Fibroblast of the conjunctiva (primary cell): ENCODE measurements at regions not wholly inside any gene's neighbourhood (a gene's known extent, or its start where the extent isn't known, plus 50 kb on each side); places are given as distances from the start of the nearest gene placed in this dataset.

ENCODE experiments used
- DNase-seq: peaks from one replicate; pipeline ENCODE4 v3.0.0-alpha.2; 2010; ENCODE audit warnings: low read depth

DNA sequence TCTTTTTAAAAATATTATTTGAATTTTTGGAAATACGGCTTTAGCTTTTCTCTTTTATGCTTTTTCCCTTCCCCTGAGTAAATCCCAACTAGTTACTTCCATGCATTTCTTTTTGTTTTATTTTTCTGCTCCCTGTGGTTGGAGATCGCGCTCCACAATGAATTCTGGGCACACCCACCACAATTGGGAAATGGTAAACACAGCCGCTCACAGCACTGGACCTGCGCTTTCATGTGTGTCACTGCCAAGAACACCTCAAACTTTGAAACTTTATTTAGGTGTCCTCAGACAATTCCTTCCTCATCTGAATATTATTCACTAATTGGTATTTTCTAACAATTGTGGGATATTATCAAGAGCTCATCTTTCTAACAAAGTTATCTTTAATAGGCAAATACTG, 82.8 kb upstream of the TMEM18 start:
- no peak for DNase-seq

GRCh38 chr2:758073-758820, 81.0 kb upstream of the TMEM18 start:
- DNase-seq = no peak

GRCh38 chr2:753123-753522, 75.9 kb upstream of the TMEM18 start:
- no peak for DNase-seq

DNA sequence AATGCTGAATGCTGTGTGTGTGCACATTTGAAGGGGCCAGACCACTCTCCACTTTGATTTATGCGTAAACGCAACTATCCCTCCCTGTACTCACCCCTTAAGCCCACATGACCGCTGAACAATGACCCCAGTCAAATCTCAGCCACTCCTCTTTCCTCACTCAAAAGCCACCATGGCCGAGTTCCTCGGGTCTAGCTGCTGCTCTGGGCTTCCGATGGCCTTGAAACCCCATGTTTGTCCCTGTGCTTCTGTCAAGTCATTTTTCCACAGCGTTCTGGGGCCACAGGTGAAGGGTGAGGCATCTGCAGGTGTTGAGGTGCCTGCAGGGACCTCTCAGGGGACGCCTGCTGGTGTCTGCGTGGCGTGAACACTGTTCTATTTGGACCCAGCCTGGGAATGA, 74.3 kb upstream of the TMEM18 start:
- no peak for DNase-seq

- no peak for DNase-seq
Observed at GRCh38 chr2:750628-751027, 73.4 kb upstream of the TMEM18 start.

DNA sequence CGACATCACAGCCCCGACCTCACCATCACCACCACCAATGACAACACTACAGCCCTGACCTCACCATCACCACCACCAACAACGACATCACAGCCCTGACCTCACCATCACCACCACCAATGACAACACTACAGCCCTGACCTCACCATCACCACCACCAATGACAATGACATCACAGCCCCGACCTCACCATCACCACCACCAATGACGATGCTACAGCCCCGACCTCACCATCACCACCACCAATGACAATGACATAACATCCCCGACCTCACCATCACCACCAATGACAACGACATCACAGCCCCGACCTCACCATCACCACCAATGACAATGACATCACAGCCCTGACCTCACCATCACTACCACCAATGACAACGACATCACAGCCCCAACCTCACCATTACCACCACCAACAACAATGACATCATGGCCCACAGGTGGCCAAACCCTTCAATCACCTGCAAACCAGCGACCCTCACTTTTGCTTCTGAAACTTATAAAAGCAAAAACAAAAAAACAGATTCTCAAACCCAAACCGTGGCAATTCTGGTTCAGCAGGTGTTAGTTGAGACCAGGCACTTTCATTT, 70.7 kb upstream of the TMEM18 start:
- no peak for DNase-seq

DNA sequence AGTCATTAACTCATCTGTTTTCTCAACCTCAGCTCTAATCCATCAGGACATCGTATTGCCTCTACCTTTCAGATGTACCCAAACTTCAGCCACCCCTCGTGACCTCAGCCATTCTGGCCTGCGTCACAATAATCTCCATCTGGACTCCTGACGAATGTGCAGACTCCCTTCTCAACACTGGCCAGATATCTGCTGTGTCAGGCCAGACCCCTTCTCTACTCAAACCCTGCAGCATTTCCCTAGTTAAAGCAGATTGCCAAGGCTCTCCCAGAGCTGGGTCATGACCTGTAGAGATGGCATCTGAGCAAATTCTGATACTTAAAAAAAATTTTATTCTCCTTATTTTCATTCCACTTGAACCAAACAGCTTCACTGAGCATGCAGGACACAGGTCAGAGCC, 69.5 kb upstream of the TMEM18 start:
- no peak for DNase-seq

DNA sequence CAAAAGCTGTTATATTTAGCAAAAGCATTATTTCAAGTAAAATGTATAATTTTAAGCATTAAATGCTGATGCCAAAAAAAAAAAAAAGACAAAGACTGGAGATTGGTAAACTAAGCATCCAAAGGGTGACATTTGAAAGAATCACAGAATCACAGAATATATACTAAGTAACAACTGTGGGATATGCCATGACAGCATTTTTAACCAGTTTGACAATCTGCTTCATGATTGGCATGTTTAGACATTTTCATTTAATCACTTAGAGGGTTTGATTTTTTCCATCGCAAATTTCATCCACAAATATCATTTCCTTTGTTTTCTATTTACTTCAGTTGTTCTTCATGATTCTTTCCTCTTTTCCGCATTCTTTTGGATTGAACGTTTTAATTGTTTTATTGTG, 66.9 kb upstream of the TMEM18 start:
- DNase-seq = no peak

GRCh38 chr2:742221-742620, 65.0 kb upstream of the TMEM18 start:
- no peak for DNase-seq

DNA sequence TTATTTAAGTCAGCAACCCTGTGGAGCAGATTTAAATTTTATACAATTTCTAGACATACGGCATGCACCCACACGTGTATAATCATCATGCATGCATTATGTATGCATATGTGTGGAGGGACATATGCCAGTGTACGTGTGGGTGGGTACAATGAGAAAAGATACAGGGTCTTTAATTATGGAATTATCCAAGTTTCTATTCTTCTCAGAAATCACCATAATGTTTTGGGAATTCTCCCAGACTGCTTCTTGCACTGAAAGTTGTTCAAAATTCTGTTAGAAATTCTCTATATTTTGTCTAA, 63.9 kb upstream of the TMEM18 start:
- DNase-seq = no peak

DNA sequence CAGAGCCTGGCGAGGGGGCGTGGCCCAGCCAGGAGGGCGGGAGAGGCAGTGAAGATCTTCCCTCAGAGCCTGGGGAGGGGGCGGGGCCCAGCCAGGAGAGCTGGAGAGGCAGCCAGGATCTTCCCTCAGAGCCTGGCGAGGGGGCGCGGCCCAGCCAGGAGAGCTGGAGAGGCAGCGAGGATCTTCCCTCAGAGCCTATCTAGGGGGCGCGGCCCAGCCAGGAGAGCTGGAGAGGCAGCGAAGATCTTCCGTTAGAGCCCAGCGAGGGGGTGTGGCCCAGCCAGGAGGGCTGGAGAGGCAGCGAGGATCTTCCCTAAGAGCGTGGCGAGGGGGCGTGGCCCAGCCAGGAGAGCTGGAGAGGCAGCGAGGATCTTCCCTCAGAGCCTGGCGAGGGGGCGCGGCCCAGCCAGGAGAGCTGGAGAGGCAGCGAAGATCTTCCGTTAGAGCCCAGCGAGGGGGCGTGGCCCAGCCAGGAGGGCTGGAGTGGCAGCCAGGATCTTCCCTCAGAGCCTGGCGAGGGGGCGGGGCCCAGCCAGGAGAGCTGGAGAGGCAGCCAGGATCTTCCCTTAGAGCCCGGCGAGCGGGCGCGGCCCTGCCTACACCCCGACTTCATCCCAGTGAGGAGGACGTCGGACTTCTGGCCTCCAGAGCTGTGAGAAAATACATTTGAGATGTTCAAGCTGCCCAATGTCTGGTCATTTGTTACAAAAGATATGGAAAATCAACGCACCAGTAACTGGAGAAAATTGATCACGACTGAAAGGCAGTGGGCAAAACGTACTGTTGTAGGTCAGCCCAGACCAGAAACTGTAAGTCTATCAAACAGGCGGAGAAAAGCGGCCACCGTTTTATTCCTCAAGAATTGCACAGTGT, 63.4 kb upstream of the TMEM18 start:
- peak; percentile 99 for DNase-seq

GRCh38 chr2:739864-740321, 62.7 kb upstream of the TMEM18 start:
- peak; percentile 77 for DNase-seq

- no peak for DNase-seq
Observed at GRCh38 chr2:736939-737338, 59.7 kb upstream of the TMEM18 start.

DNA sequence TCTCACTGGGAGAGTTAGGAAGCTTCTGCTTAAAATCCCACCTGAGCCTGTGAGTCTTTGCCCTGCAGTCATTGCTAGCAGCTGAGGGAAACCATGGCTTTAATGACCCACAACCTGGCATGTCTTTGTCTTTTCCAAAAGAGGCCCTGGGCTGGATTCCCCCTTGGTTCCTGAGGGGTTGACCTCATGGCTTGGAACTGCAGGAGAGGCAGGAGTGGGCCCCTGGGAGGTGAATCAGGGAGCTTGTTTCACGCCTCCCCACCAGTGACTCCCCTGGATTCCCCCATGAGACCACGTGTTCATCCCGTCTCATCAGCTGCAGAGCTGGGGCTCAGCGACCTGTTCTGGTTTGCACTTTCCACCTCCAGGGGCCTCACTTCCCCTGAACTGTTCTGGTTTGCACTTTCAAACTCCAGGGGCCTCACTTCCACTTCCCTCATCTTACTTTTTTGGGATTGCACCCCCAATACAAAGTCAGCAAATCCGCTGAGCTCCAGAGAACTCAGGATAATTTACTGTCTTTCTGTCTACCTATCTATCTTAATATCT, 58.5 kb upstream of the TMEM18 start:
- DNase-seq = no peak

DNA sequence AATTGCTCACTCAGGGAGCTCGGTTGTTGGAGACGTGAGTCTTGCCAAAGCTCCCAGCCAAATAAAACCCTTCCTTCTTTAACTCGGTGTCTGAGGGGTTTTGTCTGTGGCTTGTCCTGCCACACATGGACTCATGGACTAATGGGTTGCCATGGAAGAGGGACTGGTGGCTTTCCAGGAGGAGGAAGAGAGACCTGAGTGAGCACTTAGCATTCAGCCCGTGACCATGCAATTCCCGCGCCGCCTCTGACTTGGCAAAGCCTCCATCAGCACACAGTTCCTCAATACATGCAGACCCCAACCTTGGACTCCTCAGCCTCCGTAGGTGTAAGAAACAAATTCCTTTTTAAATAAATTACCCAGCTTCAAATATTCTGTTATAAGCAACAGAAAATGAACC, 57.3 kb upstream of the TMEM18 start:
- no peak for DNase-seq

DNA sequence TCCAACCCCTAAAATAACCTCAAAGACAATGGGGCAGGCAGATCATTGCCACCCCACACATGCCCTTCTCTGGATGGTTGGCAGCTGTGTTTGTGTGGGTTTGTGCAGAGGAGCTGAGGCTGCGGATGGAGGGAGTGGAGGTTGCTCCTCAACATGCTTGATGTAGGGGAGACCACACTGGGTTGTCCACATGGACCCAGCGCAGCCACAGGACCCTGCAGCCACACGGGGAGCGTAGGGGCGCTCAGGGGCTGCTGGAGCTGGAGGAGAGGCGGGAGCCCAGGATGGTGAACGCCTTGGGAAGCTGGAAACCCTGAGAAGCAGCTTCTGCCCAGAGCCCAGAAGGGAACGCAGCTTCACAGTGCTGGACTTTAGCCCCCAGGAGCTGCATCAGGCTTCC, 56.3 kb upstream of the TMEM18 start:
- DNase-seq = no peak

DNA sequence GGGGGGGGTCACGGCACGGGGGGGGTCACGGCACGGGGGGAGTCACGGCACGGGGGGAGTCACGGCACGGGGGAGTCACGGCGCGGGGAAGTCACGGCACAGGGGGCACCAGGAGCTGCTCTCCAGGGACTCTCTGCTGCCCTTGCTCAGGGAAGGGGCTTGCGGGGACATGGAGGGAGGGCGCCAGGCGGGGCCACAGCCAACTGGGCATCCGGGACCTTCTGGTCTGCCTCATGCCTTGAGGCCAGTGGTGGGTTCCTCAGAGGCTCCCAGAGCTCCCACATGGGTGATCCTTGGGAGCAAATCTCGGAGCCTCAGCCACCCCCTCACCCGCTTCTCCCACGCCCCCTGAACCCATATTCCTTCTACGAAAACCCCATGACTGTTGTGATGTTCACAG, 55.8 kb upstream of the TMEM18 start:
- no peak for DNase-seq

- no peak for DNase-seq
Observed at GRCh38 chr2:731711-732110, 54.5 kb upstream of the TMEM18 start.

DNA sequence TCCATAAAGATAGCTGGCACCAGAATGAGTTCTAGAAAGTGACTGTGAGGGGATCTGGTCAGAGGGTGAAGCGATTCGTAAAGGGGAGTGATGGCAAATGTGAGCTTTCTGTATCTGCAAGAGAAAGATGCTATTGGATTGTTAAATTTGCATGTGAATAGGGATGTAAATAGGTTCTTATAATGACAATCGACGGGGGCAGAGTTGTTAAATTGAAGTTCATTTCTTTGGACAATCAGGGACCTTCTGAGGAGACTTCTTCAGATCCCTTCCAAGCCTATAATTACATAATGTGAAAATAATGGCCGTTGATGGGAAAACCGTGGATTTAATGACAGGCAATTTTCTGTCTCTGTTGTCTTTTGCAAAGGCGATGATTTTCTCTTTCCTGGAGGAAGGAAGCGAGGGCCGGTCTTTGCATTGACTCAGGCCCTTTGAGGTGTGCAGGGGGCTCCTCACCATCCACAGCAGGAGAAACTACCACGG, 52.2 kb upstream of the TMEM18 start:
- DNase-seq = no peak

DNA sequence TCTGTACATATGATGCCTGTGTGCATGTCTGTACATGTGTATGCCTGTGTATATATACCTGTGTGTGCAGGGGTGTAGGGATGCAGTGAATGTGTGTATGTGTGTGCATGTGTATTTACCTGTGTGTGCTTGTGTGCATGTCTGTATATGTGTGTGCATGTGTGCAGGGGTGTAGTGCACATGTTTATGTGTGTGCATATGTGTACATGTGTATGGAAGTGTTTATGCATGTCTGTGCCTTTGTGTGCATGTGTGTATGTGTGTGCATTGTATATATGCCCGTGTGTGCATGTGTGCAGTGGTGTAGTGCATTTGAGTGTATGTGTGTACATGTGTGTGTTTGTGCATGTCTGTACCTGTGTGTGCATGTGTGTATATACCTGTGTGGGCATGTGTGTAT, 51.0 kb upstream of the TMEM18 start:
- no peak for DNase-seq

DNA sequence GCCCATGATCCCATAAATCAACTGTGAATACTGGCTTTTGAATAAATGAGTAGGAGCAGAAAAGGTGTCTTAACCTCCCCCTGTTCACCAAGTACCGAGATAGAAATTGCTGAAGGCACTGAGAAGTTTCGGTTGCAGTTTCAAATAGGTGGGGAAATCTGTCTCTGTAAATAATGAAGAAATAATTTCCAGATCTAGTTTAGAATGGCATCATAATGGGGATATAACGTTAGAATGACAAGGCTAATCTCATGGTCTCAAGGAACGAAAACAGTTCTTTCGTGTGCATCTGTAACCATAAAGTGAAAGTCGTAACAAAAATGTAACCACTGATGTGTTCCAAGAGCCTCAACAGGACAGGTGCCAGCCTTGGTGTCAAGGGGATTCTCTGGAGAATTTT, 49.9 kb upstream of the TMEM18 start:
- no peak for DNase-seq
